ENCODE measurements at regions not wholly inside any gene's neighbourhood (a gene's known extent, or its start where the extent isn't known, plus 50 kb on each side); places are given as distances from the start of the nearest gene placed in this dataset.
"Not testable (repeated sequence)": the region's sequence is repeated elsewhere in the genome, so short reads cannot be mapped to it uniquely, and the experiment has no call there.

DNA sequence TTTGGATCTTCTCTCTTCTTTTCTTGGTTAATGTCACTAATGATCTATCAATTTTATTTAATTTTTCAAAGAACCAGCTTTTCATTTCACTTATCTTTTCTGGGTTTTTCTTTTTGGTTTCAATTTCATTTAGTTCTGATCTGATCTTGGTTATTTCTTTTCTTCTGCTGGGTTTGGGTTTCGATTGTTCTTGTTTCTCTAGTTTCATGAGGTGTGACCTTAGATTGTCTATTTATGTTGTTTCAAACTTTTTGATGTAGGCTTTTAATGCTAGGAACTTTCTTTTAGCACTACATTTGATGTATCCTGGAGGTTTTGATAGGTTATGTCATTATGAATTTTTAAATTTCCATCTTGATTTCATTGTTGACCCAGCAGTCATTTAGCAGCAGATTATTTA is 142.3 kb downstream of the C11orf87 start:
- no peak for DNase-seq

DNA sequence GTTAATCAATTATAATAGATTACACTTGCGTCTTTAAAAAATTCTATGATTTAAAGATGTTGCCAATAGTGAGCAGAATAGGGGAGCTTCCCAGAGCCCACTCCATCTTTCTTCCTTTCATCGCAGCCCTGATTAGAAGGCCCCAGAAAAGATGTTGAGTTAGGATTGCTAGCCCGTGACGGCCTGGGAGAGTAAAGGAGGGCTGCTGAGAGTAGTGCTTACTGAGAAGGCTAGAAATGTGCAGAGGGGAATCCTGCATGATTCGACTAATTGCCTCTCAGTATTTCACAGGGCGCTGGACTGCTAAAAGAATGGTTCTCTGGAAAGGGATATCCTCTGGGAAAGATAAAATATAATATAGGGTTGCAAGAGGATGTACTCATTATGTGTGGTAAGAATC is 160.5 kb downstream of the C11orf87 start:
- no peak for DNase-seq

DNA sequence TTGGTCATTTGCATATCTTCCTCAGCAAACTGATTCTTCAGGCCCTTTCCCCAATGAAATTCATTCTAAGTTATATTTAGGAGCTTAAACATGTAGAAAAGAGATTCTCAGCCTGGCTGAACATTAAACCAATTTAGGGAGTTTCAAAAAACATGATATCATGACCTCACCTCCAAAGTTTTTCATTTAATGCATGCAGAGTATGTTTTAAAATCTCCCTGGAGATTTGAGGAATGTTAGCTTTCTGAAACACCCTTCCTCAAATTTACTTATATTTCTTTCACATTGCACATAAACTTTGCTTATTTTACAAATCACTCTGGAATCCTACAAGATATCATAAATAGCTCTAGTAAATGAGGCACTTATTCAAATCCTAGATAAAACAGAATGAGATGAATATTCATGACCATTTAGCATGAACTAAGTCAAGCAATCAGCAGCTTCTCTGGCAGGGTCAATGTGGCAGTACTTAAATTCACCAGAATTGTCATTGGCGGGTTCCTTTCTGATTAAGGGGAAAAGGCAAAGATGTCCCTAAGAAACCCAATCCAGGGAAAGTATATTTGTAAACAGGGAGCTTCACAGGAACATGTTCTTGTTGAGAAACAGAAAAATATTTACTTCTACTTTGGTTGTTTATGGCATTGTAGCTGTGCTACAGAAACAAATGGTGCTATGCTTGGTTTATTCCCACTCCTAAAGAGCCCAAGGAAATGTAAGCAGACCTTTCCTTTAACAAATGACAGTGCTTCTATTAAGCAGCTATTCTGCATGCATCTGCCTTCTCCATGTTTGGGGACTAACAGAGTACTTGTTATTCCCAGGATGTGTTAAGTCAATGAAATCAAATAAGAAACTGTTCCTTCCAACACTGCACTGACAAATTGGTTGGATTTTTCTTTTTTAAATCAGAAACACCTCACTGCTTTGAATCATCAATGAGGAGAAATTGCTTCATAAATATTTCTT is 162.3 kb downstream of the C11orf87 start:
- no peak for DNase-seq

DNA sequence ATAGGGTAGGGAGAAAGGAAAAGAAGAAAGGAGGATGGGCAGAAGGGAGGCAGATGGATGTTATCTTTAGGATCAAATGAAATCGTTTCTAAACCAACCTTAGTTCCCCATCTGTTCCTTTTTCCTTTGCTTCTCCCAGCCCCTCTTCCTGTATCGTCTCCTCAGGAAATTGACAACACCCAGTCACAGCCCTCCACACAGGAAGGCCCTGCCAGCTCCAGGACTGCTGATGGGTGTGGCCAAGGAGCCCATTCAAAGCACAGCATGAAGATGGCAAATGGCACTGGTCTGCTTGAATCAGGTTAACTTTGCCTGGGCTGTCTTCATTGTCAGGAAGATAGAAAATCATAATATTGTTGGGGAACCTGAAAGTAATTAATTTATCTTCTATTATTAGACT is 164.8 kb downstream of the C11orf87 start:
- no peak for DNase-seq

DNA sequence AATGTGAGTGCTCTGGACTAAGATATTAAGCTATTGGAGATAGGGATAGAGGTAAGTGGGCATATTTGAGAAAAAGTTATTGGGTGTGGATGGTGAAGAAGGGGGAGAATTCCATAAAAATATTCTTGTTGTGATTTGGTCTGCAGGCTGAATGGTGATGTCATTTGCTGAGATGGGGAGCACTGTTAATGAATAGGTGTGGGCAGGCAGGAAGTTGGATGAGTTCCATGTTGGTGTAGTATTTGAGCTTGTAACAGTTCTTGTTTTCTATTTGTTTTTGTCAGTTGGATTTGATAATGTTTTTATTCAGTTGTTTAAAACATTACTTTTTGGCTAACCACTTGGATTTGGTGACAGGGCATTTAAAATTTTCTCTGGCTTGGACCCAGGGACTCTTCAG is 168.8 kb downstream of the C11orf87 start:
- DNase-seq = no peak

DNA sequence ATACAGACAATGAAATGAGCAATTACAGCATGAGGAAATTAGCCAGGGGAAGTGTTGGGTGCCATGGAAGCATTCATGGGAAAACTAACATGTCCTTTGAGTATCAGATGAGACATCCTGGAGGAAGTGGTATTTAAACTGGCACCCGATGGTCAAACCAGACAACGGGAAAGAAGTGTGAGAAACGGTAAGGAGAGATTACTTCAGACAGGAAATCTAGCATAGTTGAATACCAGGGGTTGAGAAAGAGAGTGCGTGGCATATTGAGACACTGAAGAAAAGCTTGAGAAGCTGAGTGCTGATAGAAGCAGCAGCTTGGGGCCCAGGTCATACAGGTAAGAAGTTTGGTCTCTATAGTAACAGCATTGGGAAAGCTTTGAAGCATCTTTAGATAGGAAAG is 175.3 kb downstream of the C11orf87 start:
- DNase-seq = no peak

DNA sequence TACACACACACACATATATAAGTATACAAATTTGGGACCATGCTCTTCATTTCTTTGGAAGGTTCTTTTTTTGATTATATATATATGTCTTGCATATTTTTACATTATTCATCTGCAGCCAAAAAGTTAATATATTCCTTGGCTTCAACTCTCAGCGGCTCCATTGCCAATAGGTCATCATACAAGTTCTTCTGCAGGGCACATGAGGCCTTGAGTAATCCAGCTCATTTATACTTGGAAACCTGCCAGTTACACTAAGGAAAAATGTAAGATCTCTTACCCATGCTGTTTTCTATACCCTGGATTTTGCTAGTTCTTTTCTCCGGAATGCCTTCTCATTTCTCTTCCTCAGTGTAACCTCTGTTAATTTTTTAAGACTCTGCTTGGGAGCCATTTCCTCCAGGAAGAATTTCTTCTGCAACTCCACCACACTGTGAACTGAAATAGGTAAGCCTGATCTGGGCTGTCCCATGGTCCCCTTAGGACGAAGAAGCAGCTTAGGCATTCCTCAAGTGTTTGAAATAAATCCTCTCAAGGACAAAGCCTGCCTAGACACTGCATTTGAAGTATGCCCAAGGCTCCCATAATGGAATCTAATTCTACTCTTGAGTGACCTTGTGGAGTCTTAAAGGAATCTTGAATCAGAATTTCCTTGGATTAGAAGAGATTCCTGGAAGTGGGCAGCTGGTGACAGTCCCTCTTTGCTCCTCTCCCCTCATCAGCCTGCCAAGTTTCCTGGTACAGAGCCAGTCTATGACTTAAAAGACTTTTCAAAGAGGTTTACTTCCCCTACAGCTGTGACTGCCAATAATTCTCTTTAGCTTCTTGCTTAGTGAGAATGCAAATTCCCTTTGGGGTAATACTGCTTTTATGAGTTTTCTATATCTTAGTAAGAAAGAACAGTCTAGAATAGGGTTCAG is 182.8 kb downstream of the C11orf87 start:
- DNase-seq = no peak

DNA sequence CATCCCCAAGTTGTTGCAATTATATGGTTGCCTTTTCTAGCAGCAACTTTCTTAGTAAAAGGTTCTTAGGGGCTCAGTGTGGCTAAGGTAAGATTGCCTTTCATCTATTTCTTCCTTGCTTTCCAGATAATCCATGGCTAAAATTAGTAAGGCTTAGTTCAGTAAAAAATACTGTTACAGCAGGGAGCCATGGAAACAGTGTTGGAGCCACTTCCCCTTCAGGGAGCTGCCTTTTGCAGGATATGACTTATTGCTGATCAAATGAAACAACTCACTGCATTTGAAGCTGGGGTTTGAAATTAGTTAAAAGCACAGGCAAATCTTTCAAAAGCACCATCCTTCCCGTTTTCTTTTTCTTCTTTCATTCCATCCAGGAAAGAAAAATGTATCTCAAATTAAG is 184.3 kb downstream of the C11orf87 start:
- DNase-seq = no peak

DNA sequence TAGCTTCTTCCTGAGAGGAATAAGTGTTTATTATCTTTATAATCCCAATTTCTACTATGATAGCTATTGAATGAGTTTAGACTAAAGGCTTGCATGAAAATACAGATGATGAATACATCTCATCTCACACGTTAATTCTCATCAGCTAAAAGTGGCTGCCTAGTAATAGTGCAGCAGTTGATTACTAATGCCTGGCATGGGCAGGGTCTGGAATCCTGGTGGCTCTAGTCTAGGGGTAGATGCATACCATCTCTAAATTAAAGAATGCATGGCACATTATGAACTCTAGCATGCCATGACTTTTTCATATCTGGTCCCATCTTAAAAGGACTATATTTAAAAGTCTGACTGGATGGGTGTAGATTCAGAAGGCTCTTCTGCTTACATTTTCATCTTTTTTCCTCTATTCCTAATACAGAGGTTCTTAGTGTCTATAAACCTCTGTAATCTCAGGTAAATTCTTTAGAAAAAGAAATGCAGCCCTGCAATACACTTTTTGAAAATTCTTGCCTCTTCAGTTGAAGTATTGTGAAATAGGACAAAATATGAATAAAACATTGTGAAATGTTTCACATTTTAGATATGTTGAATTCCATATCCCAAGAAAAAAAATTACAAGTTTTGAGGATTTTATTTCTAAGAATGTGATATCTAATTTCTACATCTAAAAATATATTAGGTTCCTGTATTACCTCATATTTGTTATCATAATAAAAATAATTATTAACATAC is 187.6 kb downstream of the C11orf87 start:
- DNase-seq = no peak

DNA sequence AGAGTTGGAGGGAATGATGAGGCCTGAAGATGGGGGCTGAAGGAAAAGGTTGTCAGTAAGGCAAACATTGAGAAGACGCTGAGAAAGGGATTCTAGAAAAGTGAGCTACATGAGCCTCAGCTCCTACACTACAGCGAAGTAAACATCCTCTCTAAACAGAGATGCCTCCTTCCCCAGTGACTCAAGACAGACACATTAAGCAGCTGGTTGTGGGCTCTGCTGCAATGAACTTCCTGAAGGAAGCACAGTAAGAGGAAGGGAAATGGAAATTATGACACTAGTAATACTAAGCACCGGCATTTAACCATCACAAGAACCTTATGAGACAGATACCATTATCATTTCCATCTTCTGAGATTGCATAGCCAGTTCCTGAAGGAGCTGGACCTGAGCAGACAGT is 190.5 kb downstream of the C11orf87 start:
- no peak for DNase-seq

DNA sequence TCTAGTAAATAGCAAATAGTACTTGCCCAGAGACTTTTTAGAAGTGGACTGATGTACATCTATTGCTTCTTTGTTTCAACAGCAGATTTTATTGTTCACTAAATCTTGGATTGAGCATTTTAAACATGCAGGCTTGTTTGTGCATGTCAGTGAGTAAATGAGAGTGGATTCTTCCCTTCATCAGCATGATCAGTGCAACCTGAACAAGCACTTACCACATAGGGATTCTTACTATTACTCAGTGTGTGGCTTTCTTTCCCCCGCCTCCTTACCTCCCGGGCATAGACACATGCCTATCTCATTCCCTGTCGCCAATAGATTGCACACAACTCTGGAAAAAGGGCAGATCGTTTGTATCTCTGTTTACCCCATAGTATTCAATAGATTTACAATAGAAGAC is 197.5 kb downstream of the C11orf87 start:
- DNase-seq = no peak

DNA sequence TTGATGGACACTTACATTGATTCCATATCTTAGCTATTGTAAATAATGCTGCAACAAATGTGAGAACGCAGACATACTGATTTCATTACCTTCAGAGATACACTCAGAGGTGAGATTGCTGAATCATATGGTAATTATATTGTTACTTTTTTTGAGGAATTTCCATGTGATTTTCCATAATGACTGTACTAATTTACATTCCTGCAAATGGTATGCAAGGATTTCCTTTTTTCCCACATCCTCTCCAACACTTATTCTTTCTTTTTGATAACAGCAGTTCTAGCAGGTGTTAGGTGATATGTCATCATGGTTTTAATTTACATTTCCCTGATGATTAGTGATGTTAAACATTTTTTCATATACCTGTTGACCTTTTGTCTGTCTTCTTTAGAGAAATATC is 207.7 kb downstream of the C11orf87 start:
- DNase-seq = no peak

DNA sequence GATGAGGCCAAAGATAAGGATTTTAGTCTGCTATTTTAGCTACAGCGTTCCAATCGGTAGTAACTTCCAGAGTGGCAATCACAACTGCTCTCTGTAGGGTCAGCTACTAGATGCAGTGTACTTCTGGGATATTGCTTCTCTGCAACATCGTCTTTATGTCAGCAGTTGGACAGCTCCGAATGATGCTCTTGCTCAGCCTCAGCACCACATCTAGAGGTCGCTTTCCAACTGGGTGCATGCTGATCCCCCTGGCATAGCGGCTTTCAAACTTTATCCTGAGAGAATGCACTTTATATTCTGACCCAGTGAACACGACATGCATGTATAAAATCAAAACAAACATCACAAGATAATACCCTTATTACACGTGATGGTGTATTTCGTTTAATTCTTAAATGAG is 219.6 kb downstream of the C11orf87 start:
- no peak for DNase-seq

DNA sequence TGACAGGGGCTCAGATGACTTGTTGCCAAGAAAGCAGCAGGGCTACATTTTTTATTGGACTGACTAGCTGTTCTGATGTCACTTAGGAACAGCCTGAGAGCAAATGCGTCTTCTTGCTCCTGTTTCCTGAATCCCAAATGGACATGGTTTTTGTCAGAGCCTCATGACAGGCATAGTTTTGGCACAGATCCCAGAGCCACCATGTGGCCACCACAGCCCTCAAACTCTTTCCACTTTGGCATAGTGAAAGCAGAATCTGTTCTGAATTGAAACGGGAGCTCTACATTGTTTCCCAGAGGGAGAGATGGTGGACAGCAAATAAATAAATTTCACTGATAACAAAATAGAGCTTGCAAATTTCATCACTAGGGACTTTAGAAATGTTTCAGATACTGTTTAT is 222.2 kb downstream of the C11orf87 start:
- DNase-seq = no peak

DNA sequence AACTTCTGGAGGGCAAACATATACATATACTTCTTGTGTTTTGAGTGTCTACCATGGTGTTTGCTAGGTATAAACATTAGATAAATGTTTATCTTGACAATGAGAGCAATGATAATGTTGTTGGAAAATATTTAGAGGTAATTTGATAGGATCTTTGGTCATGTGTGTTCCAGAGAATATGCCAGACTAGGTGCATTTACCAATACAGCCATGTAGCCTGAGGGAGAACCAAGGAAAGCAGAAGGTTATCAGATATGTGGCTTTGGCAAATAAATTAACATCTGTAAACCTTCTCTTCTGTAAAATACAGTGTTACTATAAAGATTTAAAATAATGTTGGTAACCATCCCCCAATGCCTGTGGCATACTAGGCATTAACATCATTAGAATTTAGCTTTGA is 226.8 kb downstream of the C11orf87 start:
- DNase-seq = no peak

DNA sequence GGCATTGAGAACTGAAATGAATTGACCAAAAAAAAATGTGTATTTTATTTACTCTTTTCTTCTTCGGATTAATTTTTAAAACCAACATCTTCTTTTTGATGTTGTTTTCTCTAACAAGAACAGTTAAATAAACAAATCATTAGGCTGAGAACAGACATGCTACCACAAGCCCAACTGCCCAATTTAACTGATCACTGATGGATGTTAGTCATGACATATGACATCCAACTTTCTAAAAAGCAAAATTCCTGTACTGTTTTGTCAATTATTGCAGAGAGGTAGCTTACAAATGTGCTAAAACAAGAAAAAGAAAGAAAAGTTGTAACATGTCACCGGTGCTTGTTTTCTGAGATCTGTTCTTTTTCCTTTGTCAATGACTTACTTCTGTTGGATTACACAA is 232.1 kb downstream of the C11orf87 start:
- no peak for DNase-seq

DNA sequence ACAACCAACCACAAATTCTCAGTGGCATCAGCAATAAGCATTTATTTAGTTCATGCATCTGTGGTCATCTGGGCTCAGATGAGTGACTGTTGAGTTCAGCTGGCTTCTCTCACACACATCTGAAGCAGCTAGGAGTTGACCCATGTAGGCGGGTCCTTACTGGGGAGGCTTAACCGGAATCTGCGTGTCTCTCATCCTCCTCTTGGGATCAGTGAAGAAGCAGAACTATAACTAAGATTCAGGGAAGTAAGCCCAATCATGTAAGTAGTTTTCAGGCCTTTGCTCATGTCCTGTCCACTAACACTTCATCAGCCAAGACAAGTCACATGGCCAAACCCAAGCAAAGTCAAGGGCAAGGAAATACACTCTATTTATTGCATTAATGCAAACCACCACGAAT is 236.2 kb downstream of the C11orf87 start:
- no peak for DNase-seq

DNA sequence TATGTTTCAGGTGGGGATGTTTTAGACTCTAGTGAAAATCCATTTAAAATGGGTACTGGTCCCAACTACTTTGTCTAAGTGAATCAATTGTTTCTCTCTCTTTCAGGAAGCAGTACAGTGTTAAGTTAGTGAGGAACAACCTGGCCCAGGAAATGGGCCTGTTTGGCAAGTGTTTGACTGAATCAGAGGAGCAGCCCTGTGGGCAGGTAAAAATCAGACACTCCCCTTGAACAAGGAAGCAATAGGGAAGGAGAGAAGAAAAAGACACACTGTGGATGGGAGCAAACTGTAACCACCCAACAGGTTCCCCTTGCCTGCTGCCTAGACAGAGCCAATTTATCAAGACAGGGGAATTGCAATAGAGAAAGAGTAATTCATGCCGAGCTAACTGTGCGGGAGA is 245.7 kb downstream of the C11orf87 start:
- DNase-seq = no peak

DNA sequence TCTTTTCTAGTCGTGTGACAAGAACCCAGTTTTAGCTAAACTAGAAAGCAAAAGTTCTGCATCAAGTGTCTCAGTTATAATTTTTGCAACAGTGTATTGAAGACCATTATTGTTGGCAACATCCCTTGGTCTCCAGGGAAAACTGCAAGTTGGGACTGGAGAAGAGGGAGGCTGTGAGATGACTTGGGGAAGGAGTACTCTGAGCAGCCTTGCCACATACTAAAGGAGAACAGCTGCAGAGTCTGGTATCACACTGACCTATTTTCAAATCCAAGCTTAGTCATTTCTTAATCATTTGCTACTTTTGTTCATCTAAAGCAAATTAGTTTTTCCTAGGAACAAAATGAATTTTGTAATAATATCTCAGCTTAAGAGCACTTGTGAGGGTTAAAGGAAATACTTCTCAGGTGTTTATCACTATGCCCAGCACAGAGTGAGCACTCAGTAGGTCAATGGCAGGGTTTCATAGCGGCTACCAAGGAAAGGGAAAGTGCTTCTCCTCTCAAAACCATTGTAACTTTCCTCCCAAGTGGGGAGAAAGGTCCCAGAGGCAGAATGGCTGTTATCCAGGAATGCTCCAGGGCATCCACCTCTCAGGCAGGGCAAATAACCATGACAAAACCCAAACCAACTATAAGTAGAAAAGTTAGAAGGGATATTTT is 247.1 kb downstream of the C11orf87 start:
- DNase-seq = no peak

DNA sequence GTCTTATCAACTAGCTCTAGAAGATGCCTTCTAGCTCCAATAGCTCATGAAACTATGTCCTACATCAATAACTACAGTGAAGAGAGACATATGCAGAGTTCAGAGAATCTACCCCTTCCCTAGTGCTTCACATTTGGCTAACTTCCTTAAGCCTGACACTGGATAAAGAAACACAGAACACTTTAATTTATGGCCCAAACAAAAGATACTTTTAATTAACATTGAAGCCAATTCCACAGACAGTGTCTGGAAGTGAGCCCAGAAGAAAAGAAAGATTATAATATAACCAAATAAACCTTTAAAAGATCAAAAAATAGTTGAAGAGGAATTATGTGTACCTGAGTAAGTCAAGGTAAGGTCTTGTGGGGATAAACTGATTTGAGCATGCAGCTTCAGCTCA is 255.2 kb downstream of the C11orf87 start:
- DNase-seq = no peak

DNA sequence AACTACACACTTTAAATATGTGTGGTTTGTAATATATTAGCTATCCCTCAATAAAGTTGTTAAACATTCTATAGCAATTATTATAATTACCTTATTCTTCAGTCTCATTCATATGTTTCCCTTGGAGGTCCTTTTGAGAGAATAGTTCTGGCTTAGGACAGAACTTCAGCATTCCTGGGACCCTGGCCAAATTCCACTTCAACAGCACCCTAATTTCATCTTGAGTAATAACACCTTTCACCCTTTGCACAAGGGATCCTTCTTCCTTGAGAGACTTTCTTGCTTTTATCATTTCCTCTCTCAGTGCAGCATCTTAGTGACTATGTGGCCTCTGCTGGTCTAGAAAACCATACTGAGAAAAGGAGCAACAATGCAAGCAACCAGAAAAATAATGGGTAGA is 255.9 kb downstream of the C11orf87 start:
- no peak for DNase-seq

DNA sequence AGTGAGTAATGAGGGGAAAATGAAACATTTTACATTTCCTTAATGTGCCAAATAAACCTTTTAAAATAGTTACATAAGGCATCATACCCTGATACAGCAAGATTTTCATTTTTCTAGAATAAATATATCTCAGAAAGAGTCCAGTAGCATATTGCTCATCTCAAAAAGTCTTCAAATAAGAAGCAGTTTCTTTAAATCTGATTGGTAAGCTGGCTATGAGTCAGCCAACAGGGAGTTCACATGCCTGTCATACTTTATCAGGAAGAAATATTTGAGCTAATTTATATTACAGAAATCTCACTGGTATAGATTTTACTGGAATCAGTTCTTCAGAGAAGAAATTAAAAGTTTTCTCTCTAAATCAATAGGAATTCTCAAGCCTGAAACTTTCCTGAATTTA is 258.1 kb downstream of the C11orf87 start:
- no peak for DNase-seq

DNA sequence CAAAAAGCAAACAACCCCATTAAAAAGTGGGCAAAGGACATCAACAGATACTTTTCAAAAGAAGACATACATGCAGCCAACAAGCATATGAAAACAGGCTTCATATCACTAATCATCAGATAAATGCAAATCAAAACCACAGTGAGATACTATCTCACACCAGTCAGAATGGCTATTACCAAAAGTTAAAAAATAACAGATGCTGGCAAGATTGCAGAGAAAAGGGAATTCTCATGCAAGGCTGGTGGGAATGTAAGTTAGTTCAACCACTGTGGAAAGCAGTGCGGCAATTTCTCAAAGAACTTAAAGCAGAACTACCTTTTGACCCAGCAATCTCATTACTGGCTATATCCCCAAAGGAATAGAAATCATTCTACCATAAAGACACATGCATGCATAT is 260.8 kb downstream of the C11orf87 start:
- DNase-seq = not testable (repeated sequence)
